Cardiac septum (tissue), 1 donor: ENCODE measurements at regions not wholly inside any gene's neighbourhood (a gene's known extent, or its start where the extent isn't known, plus 50 kb on each side); places are given as distances from the start of the nearest gene placed in this dataset.
"Not testable (repeated sequence)": the region's sequence is repeated elsewhere in the genome, so short reads cannot be mapped to it uniquely, and the experiment has no call there.

ENCODE experiments used
- DNase-seq: peaks from one replicate; pipeline ENCODE4 v3.0.0-alpha.2; 2020; ENCODE audit warnings: low spot score
- intact Hi-C: fragments of 100-400 bp; cut with DNase I; formaldehyde crosslinking; loops from one replicate; pipeline ENCODE4 v1.14.0; 2022
- donor health status: DM: no; HTN: no; CAD: no.

DNA sequence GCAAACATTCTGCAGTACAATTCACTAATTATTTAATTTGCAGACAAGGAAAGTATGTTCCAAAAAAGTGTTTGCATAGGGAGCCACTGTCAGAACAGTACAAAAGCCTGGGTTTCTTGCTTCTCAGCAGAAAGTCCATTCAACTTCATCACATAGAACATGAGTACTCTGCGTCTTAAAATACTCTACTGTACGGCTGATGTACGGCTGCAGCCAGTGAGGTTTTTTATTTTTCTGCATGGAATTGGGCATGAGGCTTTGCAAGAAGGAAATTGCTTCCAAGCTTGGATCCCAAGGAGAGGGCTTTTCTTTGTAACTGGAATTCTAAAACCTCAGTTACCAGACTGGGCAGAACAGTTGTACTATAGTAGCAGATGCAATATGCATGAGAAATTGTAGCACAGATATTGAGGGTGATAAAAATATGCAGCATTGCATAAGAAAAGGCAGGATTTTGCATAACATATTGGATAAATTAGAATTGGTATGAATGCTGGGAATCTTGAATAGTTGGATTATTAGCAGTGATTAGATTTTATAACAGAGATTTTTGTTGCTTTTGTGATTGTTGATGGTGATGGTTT is 178.1 kb upstream of the CDH9 start:
- no peak for DNase-seq
- intact Hi-C loops = no loop called here

DNA sequence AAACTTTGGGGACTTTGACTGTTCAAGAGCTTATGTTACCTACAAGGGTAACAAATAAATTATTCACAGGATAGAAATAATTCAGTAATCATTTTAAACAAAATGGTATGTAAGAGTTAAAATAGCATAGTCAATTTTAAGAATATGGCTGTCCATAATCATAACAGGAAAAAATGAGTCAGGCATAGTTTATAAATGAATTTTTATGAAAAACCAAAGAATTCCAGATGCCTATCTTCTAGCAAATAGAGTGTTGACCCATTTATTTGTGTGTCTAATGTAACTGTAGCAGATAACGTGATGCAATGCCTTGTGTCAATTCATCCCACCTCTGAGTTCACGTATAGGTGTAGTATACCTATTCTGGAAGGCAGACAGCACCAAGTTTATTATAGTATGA is 169.7 kb upstream of the CDH9 start:
- intact Hi-C loops = no loop called here
- DNase-seq = no peak

DNA sequence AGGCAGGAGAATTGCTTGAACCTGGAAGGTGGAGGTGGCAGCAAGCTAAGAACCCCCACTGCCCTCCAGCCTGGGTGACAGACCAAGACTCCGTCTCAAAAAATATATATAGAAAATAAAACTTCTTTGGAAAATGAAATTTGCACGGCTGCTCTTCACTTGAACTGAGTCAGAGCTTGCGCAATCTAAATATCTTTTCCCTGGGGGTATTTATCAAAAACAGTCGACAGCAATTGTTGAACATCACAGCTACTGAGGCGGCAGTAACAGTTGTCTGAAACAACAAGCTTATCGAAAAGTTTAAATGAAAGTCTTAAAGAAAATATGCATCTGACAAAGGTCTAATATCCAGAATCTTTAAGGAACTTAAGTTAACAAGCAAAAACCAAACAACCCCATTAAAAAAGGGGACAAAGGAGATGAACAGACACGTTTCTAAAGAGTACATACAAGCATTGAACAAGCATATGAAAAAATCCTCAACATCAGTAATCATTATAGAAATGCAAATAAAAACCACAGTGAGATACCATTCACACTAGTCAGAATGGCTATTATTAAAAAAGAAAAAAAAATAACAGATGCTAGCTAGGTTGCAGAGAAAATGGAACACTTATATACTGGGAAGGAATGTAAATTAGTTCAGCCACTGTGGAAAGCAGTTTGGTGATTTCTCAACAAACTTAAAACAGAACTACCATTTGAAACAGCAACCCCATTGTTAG is 153.6 kb upstream of the CDH9 start:
- intact Hi-C loops = no loop called here
- no peak for DNase-seq

DNA sequence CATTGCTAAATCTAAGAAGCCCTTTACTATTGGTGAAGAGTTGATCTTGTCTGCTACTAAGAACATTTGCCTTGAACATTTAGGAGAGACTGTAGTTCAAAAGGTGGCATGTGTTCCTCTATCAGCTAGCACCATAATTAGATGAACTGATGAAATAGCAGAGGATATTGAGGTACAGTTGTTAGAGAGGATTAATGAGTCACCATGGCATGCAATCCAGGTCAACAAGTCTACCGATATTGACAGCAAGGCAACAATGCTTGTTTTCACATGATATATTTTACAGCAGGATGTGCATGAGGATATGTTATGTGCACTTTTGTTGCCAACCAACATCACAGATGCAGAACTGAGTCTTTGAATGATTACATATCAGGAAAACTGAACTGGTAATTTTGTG is 134.3 kb upstream of the CDH9 start:
- intact Hi-C loops = no loop called here
- no peak for DNase-seq

DNA sequence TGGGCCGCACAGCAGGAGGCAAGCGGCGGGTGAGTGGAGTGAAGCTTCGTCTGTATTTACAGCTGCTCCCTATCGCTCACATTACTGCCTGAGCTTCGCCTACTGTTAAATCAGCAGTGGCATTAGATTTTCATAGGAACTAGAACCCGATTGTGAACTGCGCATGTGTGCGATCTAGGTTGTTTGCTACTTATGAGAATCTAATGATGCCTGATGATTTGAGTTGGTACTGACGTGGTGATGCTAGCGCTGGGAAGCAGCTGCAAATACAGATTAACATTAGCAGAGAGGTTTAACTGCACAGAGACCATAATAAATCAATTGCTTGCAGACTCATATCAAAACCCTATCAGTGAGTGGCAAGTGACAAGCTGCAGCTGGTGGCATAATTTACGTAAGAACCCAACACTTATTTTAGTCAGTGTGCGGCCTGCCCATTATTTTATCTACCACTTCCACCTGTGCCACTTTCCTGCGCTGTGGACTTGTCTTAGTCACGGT is 133.4 kb upstream of the CDH9 start:
- DNase-seq = no peak
- intact Hi-C loops = no loop called here

DNA sequence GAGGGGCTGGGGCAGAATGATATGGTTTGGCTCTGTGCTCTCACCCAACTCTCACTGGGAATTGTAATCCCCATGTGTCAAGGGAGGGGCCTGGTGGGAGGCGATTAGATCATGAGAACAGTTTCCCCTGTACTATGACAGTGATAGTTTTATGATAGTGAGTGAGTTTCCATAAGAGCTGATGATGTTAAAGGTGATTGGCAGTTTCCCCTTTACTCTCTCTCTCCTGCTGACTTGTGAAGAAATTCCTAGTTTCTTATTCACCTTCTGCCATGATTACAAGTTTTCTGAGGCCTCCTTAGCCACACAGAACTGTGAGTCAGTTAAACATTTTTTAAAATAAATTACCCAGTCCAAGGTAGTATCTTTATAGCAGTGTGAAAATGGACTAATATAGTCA is 120.4 kb upstream of the CDH9 start:
- intact Hi-C loops = no loop called here
- DNase-seq = no peak

DNA sequence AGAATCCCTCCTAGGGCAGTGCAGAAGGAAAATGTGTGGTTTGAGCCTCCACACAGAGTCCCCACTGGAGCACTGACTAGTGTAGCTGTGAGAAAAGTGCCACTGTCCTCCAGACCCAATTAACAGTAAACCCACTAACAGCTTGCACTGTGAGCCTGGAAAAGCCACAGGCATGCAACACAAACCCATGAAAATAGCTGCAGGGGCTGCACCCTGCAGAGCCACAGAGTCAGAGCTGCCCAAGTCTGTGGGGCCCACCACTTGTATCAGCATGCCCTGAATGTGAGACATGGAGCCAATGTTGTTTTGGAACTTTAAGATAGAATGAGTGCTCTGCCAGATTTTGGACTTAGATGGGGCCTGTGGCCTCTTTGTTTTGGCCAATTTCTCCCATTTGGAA is 119.8 kb upstream of the CDH9 start:
- intact Hi-C loops = no loop called here
- no peak for DNase-seq

DNA sequence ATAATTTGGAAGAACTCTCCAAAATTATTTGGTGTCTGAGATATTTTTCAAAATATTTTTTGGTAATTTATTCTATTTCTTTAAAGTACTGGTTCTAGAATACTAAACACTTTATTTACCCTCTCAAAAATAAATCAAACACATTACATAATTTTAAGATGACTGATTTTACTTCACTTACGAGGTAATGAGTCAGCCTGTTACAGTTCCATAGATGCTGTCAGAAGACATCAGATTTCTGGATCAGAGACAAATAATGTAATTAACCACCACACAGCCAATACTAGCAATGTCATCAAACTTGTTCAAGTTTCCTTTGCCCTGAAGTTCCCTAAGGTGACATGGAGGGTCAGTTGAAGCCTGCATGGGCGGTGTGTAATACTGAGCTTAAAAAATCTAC is 106.1 kb upstream of the CDH9 start:
- DNase-seq = no peak
- intact Hi-C loops = no loop called here

DNA sequence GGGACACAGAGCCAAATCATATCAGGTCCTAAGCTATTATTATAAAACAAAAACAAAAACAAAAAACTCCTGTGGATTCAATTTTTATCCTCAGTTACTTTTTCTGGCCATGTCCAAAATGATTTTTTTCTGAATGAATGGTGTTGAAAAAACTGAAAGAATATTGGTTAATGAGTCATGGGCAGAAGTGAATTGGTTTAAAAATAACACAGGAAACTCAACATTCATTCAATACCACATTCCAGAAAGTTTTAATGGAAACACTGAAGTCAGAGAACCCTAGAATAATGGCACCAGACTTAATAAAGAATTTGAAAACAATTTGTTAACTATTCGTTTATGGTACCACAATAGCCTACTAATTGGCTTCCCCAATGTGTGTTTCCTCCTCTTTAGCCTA is 102.4 kb upstream of the CDH9 start:
- no peak for DNase-seq
- intact Hi-C loops = no loop called here

DNA sequence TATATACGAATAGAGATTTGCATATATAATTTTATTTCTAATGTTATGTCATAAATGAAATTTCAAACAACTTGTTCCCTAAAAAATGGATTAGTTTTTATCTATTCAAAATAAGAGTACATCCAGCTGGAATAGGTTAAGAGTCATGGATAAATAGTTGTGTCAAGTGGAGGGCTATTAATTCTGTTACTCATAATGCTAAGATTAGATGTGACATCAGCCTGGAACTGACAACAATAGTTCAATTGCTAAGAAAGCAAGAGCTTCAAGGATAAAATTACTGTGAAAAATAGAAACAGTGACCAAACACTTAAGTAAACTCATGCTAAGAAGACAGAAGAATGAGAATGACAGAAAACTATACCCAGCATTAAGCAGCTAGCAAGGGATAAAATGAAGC is 92.2 kb upstream of the CDH9 start:
- DNase-seq = no peak

DNA sequence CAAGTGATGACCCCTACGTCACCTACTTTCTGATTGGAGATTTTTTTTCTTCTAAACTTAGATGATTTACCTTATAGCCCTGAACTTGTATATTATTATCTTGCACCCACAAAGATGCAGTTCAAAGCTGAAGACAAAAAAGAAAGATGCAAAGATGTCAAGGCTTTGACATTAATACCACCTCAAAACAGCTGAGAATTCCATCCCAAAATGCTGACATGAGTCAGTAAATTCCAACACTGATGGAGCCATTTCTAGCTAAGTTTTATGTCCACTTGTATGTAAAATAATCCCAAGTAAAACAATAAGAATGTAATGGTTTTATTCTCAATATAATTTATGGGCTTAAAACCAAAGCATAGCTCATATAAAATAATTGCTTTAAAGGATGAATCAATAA is 91.5 kb upstream of the CDH9 start:
- DNase-seq = no peak
- intact Hi-C loops = no loop called here

More for the DNA sequence above, 92.2 kb upstream of the CDH9 start:
- intact Hi-C loops = no loop called here

DNA sequence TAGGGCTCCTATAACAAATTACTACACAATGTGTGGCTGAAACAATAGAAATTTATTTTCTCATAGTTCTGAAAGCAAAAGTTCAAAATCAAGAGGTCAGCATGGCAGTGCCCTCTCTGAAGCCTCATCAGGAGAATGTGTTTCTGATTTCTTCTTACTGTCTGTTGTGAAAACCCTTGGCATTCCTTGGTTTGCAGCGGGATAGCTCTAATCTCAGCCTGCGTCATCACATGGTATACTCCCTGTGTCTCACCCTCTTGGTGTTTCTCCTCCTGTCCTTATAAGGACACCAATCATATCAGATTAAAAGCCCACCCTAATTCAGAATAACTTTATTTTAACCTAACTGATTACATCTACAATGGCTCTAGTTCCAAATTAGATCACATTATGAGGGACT is 87.5 kb upstream of the CDH9 start:
- DNase-seq = no peak
- intact Hi-C loops = no loop called here

DNA sequence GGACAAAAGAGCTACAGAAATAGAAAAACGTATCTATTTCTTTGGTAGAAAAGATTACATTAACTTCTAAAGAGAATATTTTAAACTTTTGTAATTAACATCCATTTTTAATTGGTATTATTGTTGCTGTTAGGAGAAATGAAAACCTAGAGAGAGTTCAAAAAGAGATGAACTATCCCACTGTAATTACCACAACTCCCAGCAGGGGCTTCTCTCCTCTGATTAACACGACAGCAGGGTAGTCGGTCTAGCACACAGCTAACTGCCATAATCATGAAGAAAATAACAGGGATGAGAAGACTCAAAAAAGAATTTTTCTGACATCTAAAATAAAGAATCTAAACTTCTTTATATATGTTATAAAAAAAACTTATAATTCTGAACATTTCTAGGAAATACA is 86.2 kb upstream of the CDH9 start:
- intact Hi-C loops = no loop called here
- no peak for DNase-seq

DNA sequence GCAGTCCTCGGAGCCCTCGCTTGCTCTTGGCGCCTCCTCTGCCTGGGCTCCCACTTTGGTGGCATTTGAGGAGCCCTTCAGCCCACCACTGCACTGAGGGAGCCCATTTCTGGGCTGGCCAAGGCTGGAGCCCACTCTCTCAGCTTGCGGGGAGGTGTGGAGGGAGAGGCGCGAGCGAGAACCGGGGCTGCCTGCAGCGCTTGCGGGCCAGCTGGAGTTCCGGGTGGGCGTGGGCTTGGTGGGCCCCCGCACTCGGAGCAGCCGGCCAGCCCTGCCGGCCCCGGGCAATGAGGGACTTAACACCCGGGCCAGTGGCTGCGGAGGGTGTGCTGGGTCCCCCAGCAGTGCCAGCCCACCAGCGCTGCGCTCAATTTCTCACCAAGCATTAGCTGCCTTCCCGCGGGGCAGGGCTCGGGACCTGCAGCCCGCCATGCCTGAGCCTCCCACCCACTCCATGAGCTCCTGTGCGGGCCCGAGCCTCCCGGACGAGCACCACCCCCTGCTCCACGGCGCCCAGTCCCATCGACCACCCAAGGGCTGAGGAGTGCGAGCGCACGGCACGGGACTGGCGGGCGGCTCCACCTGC is 81.4 kb upstream of the CDH9 start:
- DNase-seq, intact Hi-C loops: not testable (repeated sequence)

DNA sequence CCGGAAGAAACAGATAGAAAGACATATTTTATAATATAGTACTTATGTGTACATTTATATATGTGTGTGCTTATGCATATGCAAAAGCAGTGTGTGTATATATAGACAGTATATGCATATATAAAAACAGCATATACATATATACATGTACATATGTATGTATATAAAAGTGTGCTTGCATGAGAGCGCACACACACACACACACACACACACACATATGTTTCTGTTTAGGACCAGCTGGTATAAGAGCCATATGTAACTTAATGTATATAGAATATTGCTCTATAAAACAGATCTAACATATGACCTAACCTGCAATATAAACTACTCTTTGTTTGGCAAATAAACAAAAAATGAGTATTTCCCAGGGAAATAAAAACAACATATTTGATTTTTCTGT is 65.1 kb upstream of the CDH9 start:
- intact Hi-C loops = no loop called here

DNA sequence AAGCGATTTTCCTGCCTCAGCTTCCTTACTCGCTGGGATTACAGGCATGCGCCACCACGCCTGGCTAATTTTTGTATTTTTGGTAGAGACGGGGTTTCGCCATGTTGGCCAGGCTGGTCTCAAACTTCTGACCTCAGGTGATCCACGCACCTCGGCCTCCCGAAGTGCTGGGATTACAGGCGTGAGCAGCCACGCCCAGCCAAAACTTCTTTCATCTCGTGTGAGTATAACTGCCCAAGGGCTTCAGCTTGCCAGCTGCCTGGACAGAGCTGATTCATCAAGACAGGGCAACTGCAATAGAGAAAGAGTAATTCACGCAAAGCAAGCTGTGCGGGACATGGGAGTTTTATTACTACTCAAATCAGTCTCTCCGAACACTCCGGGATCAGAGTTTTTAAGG is 57.4 kb upstream of the CDH9 start:
- intact Hi-C loops, DNase-seq: not testable (repeated sequence)

More for the DNA sequence above, 65.1 kb upstream of the CDH9 start:
- DNase-seq = no peak

DNA sequence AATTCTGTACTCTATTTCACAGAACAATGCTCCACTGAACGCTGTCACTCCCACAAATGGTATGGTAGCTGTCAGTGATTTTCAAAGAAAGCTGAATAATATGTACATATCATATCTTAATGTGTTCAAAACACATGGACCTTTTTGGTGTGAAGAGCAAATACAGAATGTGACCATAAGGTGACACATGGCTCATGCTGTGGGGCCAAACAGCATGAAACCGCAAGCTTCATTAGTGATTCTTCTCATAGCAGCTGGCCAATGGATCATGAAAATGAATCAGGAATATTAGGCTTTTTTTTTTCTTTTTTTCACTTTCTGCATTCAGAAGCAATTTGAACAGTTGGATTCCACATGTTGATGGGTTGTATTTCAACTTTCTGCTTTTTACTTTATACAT is 54.9 kb upstream of the CDH9 start:
- no peak for DNase-seq
- intact Hi-C loops = no loop called here

DNA sequence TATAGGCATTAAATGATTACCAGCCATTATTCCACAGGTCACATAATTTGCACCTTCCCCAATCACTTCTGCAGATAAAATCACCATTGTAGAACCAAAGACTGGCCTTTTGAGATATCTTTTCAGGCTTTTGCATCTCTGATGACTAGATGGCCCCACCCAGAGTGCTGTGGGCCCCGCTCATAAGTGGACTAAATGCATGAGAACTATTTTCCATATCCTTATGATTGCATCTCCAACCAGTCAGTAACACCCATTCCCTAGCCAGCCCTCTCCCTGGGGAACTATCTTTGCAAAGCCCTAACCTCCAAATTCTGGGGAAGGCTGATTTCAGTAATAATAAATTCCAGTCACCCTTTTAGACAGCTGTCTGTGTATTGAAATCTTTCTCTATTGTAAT is 53.5 kb upstream of the CDH9 start:
- intact Hi-C loops = no loop called here
- DNase-seq = no peak

DNA sequence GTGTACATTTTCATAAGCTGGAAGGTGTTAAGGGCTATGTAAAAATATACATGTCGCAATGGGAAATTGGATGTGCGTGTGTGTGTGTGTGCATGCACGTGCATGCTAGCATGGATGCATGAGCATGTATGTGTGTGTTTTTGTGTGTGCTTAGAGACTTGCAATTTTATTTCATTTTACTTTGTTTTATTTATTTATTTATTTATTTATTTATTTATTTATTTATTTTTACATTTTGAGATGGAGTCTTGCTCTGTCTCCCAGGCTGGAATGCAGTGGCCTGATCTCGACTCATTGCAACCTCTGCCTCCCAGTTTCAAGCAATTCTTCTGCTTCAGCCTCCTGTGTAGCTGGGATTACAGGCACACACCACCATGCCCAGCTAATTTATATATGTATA is 50.4 kb upstream of the CDH9 start:
- intact Hi-C loops = not testable (repeated sequence)

More for the DNA sequence above, 50.4 kb upstream of the CDH9 start:
- not testable (repeated sequence) for DNase-seq
